HG02870 (cell line): ENCODE measurements at regions not wholly inside any gene's neighbourhood (a gene's known extent, or its start where the extent isn't known, plus 50 kb on each side); places are given as distances from the start of the nearest gene placed in this dataset.

Experiments
- ATAC-seq: cut with Tn5 transposase; IDR thresholded peaks from one replicate; pipeline ENCODE4 v1.9.1; 2021; ENCODE audit warnings: mild to moderate bottlenecking, moderate library complexity; ENCODE audit not compliant: unreplicated experiment

DNA sequence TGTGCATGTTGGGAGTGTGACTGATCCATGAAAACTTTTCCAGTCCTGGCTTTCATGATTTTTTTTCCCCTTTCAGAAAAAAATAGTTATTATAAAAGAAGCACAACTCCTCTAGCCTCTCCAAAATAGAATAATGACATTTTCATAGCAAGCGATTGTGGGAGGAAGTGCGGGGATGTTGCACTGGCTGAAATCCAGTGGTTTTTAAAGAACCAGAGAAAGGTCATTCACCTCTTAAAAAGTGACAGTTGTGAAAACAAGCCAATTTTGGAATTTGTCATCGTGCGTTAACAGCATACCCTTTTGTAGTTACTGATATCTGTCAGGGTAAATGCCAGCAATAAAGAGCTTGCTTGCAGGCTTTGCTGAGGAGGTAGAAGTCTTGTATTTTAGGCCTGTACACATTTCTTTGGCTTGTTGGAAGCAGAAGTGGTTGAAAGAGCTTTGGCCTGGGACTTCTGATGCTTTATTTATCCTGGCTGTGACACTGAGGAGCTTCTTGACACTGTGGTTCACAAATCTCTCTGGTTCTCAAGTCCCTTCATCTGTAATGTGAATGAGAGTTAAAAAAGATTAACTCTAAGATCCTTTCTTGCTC is 545.9 kb downstream of the REEP3 start:
- ATAC-seq, result no peak

DNA sequence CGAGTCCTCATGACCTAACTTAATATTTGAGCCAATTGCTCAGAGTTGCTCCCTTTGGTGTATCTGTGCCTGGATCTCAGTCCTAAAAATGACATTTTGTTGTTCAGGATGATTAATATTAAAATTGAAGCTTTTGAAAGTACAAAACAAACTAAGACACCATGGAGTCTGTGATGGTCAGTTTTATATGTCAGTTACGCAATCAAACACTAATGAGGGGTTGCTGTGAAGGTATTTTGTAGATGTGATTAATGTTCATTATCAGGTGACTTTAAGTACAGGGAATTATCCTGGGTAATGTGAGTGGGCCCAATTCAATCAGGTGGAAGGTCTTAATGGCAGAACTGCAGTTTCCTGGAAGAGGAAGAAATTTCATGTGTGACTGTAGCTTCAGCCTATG is 546.7 kb downstream of the REEP3 start:
- no peak for ATAC-seq

DNA sequence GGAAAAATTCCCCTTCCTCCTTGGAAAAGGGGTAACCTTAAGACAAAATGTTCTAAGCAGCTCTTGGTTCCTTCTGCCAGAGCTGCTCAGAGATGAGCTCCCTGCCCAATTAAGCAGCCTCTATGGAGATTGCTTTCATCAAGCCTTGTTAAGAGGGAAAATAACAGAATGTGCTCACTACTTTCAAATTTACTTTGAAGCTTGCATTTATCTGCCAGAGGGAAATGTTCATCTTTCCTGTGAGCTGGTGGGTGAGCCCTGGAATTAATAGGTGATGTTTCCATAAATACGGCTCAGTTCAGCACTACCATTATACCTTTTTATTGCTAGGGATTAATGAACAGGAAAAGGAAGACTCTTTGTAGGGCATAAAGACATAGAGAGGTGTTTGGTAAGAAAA is 549.0 kb downstream of the REEP3 start:
- ATAC-seq, result no peak

DNA sequence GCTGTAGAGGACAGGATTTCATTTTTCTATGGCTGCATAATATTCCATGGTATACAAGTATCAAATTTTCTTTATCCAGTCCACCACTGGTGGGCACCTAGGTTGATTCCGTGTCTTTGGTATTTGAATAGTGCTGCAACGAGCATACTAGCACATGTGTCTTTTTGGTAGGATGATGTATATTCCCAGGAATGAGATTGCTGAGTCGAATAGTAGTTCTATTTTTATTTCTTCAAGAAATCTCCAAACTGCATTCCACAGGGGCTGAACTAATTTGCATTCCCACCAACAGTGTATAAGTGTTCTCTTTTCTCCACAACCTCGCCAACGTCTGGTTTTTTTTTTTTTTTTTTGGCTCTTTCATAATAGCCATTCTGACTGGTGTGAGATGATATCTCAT is 550.0 kb downstream of the REEP3 start:
- no peak for ATAC-seq

DNA sequence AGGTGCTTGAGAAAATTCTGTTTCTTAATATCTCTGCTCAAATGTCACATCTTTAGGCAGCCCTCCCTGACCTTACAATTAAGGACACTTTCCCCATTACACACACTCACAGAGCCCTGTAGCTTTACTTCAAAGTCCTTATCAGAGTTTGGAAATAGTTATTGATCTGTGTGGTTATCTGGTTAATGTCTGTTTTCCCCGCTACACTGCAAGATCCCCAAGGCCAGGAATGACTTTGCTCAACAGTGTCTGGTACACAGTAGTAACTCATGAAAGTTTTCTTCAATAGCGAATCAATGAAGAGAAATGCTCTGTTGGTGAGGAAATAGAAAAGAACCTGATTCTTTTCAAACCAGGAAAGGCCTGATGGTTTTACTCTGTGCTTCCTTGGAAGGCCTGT is 554.4 kb downstream of the REEP3 start:
- no peak for ATAC-seq

DNA sequence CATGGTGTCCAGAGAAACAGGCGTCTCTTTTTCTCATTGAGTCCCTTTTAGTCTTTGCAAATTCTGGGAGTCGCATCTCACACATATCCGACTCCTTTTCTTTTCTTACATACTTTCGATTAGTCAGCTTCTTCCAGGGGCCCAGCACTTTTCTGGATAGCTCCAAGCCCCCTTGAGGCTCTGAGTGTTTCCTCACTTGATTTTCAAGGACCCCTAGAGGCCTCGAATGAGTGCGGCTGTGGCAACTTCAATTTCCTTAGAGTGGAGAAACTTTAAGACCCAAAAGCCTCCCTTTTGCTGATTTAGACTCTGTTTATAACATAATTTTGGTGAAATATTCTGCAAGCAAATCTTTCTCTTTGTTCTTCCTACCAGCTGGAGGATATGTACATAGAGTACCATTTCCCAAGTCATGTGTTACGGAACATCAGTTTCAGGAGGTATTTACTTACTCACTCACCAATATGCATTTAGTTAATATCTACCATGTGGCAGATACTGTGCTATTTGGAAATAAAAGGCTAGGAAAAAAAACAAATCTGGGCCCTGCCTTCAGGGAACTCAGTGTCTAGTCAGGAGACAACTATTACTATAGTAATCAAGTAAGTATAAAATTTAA is 555.2 kb downstream of the REEP3 start:
- ATAC-seq, result no peak

DNA sequence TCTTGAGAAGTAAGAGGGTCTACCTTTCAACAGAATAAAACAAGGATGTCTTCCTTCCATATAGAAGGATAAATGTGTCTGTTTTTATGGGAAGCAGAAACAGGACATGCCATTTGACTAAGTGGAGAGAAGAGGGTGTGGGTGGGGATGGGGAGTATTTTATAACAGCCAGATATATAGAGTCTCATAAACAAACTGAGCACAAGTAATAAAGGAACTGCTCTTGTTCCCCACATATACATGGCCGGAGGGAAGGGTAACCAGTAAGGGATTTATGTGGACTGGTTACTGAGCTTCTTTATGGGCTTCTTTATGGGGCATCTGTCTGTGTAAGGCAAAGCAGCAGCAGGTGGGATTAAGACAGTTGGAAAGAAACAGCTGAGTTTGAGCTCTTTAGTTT is 558.1 kb downstream of the REEP3 start:
- ATAC-seq, result no peak

DNA sequence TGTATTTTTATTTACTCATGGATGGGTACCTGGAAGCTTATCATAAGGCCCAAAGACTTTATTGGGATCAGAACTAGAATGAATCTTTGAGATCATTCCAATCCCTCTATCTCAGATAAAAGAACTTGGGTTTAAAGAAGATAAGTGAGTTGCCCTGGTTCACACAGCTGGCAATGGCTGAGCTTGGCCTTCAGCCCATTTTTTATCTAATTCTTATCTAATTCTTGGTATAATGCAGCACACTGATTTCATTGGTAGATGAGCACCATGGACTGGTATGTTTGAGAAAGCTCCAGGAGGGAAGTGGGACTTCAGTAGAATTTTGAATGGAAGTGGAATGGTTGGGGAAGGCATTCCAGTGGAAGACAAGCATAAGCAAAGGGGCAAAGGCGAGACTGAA is 558.9 kb downstream of the REEP3 start:
- ATAC-seq, result no peak

DNA sequence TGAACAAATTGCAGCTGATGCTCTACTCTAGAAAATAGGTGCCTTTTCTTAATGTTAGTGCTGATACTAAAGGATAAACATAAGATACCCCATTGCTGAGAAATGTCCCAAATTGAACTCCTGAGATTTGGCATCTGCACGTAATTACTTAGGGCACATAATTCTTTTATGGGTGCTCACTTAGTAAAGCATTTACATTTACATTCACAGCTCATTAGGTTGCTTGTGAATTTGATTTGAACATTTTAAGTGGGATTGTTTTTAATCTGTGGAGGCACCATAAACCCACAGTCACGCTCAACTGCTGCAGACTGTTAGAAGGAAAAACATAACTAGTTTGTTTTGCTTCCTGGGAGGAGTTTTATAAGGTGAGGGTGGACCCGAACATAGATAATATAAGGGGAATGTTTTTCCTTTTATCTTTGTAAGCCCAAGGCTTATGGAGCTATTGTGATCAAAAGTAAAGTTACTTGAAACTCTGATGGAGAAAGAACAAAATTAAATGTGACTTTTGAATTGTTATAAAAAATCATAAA is 560.8 kb downstream of the REEP3 start:
- ATAC-seq, result no peak

DNA sequence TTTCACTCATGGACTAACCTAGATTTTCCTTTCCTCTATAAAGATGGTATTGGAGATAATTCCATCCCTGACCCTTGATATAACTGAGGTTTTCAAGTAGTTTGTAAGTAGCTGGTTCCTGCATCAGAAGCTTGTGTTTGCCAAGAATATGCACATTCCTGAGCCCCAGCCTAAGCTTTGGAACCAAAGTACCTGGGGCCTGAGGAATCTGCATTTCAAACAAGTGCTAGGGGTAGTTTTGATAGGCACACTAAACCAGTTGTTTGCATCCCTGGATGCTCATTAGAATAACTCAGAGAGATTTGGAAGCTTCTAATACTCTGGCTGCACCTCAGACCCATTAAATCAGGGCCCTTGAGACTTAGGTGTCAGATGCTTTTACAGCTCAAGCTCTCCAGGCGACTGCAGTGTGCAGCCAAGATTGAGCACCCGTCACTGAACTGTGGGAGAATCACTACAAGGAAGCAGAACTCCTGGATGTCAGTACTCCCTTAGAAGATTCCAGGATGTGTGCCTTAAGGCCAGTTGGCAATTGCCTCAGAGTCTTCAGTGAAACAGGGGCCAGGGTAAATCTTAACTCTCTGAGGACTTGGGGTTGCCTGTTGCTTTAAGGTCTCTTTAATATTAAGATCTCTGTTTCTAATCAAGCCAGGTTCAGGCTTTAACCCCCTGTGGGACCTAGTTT is 565.0 kb downstream of the REEP3 start:
- ATAC-seq, result no peak

DNA sequence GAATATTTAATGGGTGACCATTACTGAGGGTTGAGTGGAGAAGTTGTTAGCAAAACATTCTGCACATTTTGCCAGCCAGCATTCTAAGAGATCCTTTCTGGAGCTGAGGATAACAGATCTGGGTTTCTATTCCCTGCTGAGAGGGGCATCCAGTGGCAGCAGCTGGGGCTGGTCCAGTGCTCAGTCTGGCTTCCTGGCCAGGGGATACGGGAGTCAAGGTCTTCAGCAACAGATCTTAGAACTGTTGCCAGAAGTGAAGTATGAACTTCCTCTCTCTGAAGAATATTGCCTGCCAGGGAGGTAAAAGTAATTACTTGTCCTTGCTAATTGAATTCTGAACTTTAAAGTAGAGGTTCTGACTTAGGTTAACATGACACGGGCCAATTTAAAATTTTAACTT is 568.4 kb downstream of the REEP3 start:
- ATAC-seq, result no peak

DNA sequence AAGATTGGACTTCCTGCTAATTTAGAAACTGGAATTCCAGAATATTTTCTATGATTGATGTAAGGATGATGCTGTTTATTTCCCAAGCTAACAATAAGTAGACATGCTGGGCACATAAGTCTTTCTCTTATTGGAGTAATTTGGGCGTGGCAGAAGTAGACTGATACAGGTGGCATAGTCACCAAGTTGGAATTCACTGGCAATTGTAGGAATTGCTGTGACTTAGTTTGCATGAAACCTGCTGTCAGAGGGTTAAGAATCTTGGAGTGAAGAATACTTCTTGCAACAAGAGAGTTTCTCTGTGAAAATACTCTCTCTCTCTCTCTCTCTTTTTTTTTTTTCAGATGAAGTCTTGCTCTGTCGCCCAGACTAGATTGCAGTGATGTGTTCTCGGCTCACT is 569.7 kb downstream of the REEP3 start:
- no peak for ATAC-seq

DNA sequence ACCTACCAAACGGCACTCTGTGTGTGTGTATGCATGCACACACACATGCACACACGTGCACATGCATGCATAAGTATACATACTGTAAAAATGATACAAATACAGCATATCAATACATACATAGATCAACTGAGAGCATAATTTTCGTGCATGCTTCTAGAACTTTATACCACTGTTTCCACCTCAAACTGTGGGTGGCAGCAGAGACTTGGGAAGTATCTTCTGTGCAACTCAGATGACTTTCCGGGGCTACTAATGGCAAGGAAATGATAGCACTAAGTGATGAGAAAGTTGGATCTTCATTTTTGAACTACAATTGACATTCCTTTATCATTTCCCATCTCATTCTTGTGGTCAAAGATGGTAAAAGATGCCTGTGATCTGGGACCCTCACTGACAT is 570.7 kb downstream of the REEP3 start:
- no peak for ATAC-seq

DNA sequence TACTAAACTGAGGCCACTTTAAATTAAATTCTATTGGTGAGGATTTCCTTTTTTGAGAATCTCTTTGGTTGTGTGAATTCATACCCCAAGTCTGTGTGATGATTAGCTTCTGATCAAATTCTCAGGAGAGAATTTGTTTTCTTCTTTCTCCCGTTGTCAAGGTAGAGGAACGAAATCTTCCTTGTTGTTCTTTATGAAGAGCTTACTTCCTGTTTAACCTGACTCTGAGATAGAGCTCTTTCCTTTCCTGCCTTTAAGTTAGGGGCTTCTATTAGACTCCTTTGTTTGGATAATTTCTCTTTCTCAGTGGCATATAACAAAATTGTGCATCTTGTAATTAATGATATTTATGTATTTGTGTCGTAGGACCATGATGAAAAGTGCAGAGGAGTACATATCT is 572.1 kb downstream of the REEP3 start:
- ATAC-seq, result no peak

DNA sequence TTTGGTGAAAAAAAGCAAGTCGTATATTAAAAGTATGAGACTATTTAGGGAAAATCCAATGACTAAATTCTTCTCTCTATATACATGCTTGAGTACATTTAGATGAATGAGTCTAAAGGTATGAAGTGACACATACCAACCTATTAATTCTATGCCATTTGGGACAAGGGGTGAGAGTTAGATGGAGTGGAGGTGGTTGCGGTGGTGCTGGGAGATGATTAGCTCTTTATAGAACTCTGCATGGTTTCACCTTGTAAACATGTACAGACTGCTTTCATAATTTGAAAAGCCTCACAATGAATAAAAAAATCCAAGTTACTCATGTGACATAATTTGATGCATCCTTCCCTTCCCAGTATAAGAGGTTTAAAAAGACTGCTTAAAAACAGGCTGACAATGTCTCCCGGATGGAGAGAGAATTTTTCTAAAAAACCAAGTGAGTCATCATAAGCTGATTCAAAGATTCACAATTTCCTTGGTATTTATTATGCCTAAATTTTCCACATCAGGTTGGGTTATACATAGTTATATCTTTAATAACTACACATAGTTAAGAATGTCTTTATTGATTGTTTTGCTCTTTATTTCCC is 572.8 kb downstream of the REEP3 start:
- no peak for ATAC-seq

DNA sequence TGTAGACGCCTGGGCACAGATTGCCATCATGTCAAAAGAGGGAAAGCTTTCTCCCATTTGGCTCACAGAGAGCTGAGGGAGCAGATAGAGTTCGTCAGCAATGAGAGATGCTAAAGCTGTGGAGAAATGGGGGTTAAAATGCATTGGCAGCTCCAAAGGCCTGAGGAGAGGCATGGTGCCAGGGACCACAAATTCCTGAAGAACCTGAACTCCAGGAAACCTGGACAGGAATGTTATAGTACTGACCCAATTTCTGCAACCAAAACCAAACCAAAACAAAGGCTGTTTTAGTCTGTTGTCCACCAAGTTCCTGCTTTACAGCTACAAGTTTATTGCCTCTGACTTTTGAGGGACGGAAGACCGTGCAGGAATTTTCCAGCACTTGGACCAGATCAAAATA is 575.7 kb downstream of the REEP3 start:
- no peak for ATAC-seq

DNA sequence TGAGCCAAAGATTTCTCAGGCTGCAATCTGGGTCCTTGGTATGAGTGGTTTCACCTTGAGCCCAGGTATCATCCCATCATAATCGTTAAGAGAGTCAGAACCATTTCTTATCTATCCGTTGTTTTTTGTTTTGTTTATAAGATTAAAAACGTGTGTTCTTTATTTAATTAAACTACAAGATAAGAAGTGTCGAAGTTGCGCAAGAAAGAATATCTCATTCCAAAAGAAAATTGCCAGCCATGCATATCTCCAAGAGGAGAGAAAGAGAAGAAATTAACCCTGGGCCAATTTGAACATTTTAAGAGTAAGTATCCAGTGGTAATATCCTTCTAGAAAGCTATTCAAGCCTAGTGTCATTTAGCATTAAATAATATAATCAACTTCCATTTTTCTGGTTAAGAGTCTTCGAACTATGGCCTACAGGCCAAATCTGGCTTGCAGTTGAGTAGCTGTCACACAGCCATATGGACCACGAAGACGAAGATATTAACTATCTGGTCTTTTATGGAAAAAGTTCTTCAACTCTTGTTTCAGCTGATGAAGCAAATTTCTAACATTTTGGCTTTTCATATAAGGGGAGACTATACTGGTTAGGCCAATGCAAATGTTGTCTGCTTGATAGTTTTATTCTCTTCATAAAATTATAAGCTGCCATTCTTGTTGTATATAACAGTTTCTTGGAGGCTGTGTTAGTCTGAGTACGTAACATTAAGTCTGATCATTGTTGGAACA is 576.4 kb downstream of the REEP3 start:
- ATAC-seq, result no peak

DNA sequence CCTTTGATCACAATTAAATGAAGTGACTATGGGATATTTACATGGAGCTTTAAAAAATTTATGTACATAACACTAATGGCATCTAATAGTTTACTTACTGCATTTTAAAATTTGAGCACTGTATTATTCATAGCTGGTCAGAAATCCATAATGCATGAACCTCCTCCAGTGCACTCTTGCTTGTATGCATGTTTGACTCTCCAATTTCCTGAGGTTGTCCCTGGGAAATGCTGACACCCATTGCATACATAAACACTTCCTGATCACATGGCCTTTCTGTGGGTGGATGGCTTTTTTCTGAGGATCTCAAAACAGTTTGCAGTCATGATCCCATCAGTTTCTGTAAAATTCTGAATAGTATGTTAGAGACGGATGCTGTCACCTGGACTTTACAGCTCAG is 577.8 kb downstream of the REEP3 start:
- no peak for ATAC-seq

DNA sequence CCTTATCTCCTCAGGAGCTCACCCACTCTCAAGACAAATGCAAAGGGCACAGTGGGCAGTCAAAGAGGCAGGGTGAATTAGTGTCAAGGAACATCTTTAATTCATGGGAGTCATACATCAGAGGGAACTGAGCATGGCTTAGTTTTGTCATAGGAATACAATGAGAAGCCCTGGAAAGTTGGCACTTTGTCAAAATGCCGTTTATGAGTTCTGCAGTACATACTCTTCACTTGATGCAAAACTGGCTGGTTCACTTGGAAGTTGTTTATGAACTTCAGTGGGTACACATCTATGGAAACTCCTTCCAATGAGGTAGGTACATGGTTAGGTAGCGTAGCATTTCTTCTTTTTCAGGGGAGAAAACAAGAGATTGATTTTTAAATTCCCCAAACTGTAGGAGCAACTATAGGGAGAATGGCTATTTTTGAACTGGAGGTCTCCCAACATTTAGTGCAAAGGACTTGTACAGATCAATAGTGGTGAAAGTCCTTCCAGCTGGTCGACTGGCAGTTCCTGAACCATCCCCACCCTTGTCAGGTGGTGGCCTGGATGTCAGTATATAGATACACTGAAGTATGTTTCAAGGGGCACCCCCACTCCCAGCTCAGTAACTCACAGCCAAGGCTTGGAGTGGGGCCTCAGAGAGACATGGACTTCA is 580.5 kb downstream of the REEP3 start:
- ATAC-seq, result no peak

DNA sequence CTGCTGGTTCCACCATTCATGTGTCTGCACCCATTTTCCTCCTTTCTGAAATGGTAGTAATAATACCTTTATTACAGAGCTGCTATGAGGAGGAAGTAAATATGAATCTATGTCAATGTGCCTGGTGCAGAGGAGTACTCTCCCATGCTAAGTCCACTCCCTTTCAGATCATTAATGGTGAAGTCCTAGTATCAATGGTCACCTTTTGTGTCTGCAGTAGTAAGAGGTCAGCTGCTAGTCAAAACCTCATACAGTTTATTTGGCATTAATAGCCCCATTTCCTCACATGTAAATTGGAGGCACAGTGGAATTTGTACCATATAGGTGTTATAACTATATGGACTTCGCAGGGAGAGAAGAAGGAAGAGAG is 581.0 kb downstream of the REEP3 start:
- no peak for ATAC-seq

DNA sequence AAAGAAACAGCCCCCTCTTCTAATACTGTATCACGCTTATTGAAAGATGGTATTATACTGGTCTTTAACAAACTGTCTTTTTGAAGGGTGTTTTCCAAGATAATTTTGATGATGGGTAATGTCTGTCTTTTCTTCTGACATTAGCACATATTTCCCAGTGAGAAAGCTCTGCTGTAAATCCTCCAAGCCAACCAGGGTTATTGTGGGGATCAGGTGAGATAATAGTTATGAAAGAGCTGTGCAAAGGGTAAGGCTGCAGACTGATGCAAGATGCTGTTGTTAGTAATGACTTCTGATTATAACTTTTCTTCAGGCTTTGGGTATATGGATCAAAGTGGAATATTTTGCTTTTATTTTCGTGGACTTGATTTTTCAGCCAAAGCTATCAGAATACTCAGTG is 581.7 kb downstream of the REEP3 start:
- no peak for ATAC-seq
